IMR-90 (cell line): ENCODE measurements at regions not wholly inside any gene's neighbourhood (a gene's known extent, or its start where the extent isn't known, plus 50 kb on each side); places are given as distances from the start of the nearest gene placed in this dataset.

Experiments
- CEBPB ChIP-seq: IDR thresholded peaks from 2 replicates; pipeline ENCODE4 v1.6.1; 2012; ENCODE audit warnings: low read depth, low read length, improper control_type of control experiment
- CTCF ChIP-seq: conservative IDR thresholded peaks from 2 replicates; pipeline ENCODE4 v1.5.1; 2012; ENCODE audit warnings: mild to moderate bottlenecking, low read depth, low read length, improper control_type of control experiment
- FOS ChIP-seq: fragments of 150-350 bp; IDR thresholded peaks from 2 replicates; pipeline ENCODE4 v1.6.1; 2016; ENCODE audit warnings: low read depth, low read length
- MAZ ChIP-seq: IDR thresholded peaks from 2 replicates; pipeline ENCODE4 v1.6.1; 2012; ENCODE audit warnings: low read depth, mild to moderate bottlenecking, low read length, improper control_type of control experiment, moderate library complexity, borderline replicate concordance
- MXI1 ChIP-seq: IDR thresholded peaks from 2 replicates; pipeline ENCODE4 v1.6.1; 2012; ENCODE audit warnings: low read depth, mild to moderate bottlenecking, low read length, moderate library complexity, borderline replicate concordance
- POLR2A ChIP-seq: IDR thresholded peaks from 2 replicates; pipeline ENCODE4 v1.6.1; 2012; ENCODE audit warnings: mild to moderate bottlenecking, low read depth, low read length
- RFX5 ChIP-seq: IDR thresholded peaks from 2 replicates; pipeline ENCODE4 v1.8.0; 2012; ENCODE audit warnings: low read depth, mild to moderate bottlenecking, low read length, moderate library complexity
- SMC3 ChIP-seq: fragments of 150-350 bp; IDR thresholded peaks from 2 replicates; pipeline ENCODE4 v1.6.1; 2016; ENCODE audit warnings: low read depth, mild to moderate bottlenecking, antibody characterized with exemption, low read length, moderate library complexity
- TF ChIP-seq, protein P1 (sequence below): fragments of 150-350 bp; IDR thresholded peaks from 2 replicates; pipeline ENCODE4 v1.6.1; 2017; ENCODE audit warnings: mild to moderate bottlenecking, antibody characterized with exemption, low read length, low read depth

- no peak for TF ChIP-seq POLR2A
- TF ChIP-seq CTCF, result no peak; the same call in 1 of the 2 replicates
- TF ChIP-seq, protein P1, sequence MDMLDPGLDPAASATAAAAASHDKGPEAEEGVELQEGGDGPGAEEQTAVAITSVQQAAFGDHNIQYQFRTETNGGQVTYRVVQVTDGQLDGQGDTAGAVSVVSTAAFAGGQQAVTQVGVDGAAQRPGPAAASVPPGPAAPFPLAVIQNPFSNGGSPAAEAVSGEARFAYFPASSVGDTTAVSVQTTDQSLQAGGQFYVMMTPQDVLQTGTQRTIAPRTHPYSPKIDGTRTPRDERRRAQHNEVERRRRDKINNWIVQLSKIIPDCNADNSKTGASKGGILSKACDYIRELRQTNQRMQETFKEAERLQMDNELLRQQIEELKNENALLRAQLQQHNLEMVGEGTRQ, result no peak
- no peak for TF ChIP-seq FOS
- TF ChIP-seq SMC3, result peak; percentile 28
- TF ChIP-seq RFX5, result no peak
- TF ChIP-seq CEBPB, result no peak
- no peak for TF ChIP-seq MXI1
- no peak for TF ChIP-seq MAZ
Measured at GRCh38 chr1:59186656-59187055, 110.2 kb upstream of the FGGY start.
